ENCODE measurements at regions not wholly inside any gene's neighbourhood (a gene's known extent, or its start where the extent isn't known, plus 50 kb on each side); places are given as distances from the start of the nearest gene placed in this dataset.

- TF ChIP-seq RAD21 (conservative IDR thresholded peaks at IDR 0.05 in 1 of 2, IDR thresholded peaks at IDR 0.05 in 1 of 2) (no peak), CTCF (IDR thresholded peaks at IDR 0.05) (no peak), POLR2A (IDR thresholded peaks at IDR 0.05; ENCODE audit: low read length) (no peak)
These were observed 559.6 kb upstream of the DIPK2B start for GRCh38 chrX:45760187-45760742.
